Lower lobe of right lung (tissue), 2 donors: ENCODE measurements at regions not wholly inside any gene's neighbourhood (a gene's known extent, or its start where the extent isn't known, plus 50 kb on each side); places are given as distances from the start of the nearest gene placed in this dataset.

ENCODE experiments used
- ATAC-seq, 2 donors: fragments of 200-7000 bp; cut with Tn5 transposase; one replicate each; pipeline ENCODE4 v1.9.1; 2020 to 2022; ENCODE audit warnings: mild to moderate bottlenecking in 2 of 2, moderate library complexity in 2 of 2
- DNase-seq: peaks from one replicate; pipeline ENCODE4 v3.0.0-alpha.2; 2020
- H3K27ac ChIP-seq: fragments of 200-600 bp; one replicate; pipeline ENCODE4 v1.8.0; 2022
- H3K27me3 ChIP-seq: fragments of 200-600 bp; one replicate; pipeline ENCODE4 v1.8.0; 2022; ENCODE audit warnings: low read depth
- H3K36me3 ChIP-seq: fragments of 200-600 bp; one replicate; pipeline ENCODE4 v1.8.0; 2022; ENCODE audit warnings: mild to moderate bottlenecking
- H3K4me1 ChIP-seq: fragments of 200-600 bp; one replicate; pipeline ENCODE4 v1.8.0; 2022
- H3K4me3 ChIP-seq: fragments of 200-600 bp; one replicate; pipeline ENCODE4 v1.8.0; 2022; ENCODE audit warnings: mild to moderate bottlenecking
- H3K9me3 ChIP-seq: fragments of 200-600 bp; one replicate; pipeline ENCODE4 v1.8.0; 2022
- CTCF ChIP-seq: fragments of 200-600 bp; IDR thresholded peaks from one replicate; pipeline ENCODE4 v1.8.0; 2022; ENCODE audit warnings: antibody characterized with exemption, mild to moderate bottlenecking
- intact Hi-C: fragments of 100-400 bp; cut with DNase I; formaldehyde crosslinking; loops from one replicate; pipeline ENCODE4 v1.11.0; 2022
- donor health status: DM: no; HTN: yes; CAD: no; lungs with severe emphysema.

GRCh38 chr3:19013879-19014278, 134.4 kb upstream of the KCNH8 start:
- TF ChIP-seq CTCF = no peak
- H3K36me3 ChIP-seq = no peaks in the 10 kb centered on the region
- ATAC-seq = no peak

GRCh38 chr3:19012846-19013245, 135.5 kb upstream of the KCNH8 start:
- no peak for DNase-seq
- no peak for ATAC-seq
- no peaks in the 10 kb centered on the region for H3K36me3 ChIP-seq
- no peak overlapping the region for H3K4me3 ChIP-seq
- no peaks in the 10 kb centered on the region for H3K9me3 ChIP-seq
- H3K27ac ChIP-seq = no peak overlapping the region
- H3K27me3 ChIP-seq = no peaks in the 10 kb centered on the region
- no peak for TF ChIP-seq CTCF
- intact Hi-C loops = no loop called here
- no peaks in the 10 kb centered on the region for H3K4me1 ChIP-seq

More at GRCh38 chr3:19013879-19014278, 134.4 kb upstream of the KCNH8 start:
- no peak overlapping the region for H3K4me3 ChIP-seq
- intact Hi-C loops = no loop called here
- no peak for DNase-seq
- no peaks in the 10 kb centered on the region for H3K27me3 ChIP-seq
- no peaks in the 10 kb centered on the region for H3K4me1 ChIP-seq
- H3K27ac ChIP-seq = no peak overlapping the region
- H3K9me3 ChIP-seq = no peaks in the 10 kb centered on the region

GRCh38 chr3:19002606-19003005, 145.7 kb upstream of the KCNH8 start:
- Histone ChIP-seq H3K27me3 (no peaks in the 10 kb centered on the region), H3K4me3 (no peak overlapping the region), H3K9me3 (no peaks in the 10 kb centered on the region), H3K27ac (no peak overlapping the region), H3K36me3 (no peaks in the 10 kb centered on the region), H3K4me1 (no peaks in the 10 kb centered on the region)
- intact Hi-C loops = no loop called here
- DNase-seq (no peak), ATAC-seq (no peak)
- no peak for TF ChIP-seq CTCF

- DNase-seq = no peak
- no peak for TF ChIP-seq CTCF
- Histone ChIP-seq H3K36me3 (no peaks in the 10 kb centered on the region), H3K4me3 (no peak overlapping the region), H3K9me3 (no peaks in the 10 kb centered on the region), H3K27ac (no peak overlapping the region), H3K27me3 (no peaks in the 10 kb centered on the region), H3K4me1 (no peaks in the 10 kb centered on the region)
- intact Hi-C loops = no loop called here
- ATAC-seq = no peak
These were observed 150.2 kb upstream of the KCNH8 start for GRCh38 chr3:18998069-18998468.

GRCh38 chr3:18992709-18993108, 155.6 kb upstream of the KCNH8 start:
- TF ChIP-seq CTCF = no peak
- no peak for DNase-seq
- no peak for ATAC-seq
- H3K4me1 ChIP-seq = no peaks in the 10 kb centered on the region
- no peak overlapping the region for H3K27ac ChIP-seq
- no peak overlapping the region for H3K4me3 ChIP-seq
- H3K36me3 ChIP-seq = no peaks in the 10 kb centered on the region
- H3K27me3 ChIP-seq = no peaks in the 10 kb centered on the region
- no peaks in the 10 kb centered on the region for H3K9me3 ChIP-seq
- intact Hi-C loops = no loop called here

- ATAC-seq (no peak), DNase-seq (no peak)
- no peaks in the 10 kb centered on the region for H3K9me3 ChIP-seq
- H3K27ac ChIP-seq = no peak overlapping the region
- H3K4me1 ChIP-seq = no peaks in the 10 kb centered on the region
- no peak overlapping the region for H3K4me3 ChIP-seq
- no peaks in the 10 kb centered on the region for H3K36me3 ChIP-seq
- TF ChIP-seq CTCF = no peak
- intact Hi-C loops = no loop called here
- no peaks in the 10 kb centered on the region for H3K27me3 ChIP-seq
These were observed 159.0 kb upstream of the KCNH8 start for GRCh38 chr3:18989237-18989795.
